K562 (cell line): ENCODE measurements at regions not wholly inside any gene's neighbourhood (a gene's known extent, or its start where the extent isn't known, plus 50 kb on each side); places are given as distances from the start of the nearest gene placed in this dataset.

ENCODE experiments used
- ARHGAP35 ChIP-seq: fragments of 450-650 bp; IDR thresholded peaks from 2 replicates; pipeline ENCODE4 v1.6.1; 2018; ENCODE audit not compliant: partially characterized antibody
- CTCF ChIP-seq, 3 experiments: IDR thresholded peaks in 2 of 3; conservative IDR thresholded peaks in 1 of 3; 2 replicates each; pipeline ENCODE4 v1.5.1; 2011 to 2012; ENCODE audit warnings: low read length in 3 of 3, mild to moderate bottlenecking in 3 of 3, control low read depth in 2 of 3, improper control_type of control experiment in 1 of 3, inconsistent platforms in 1 of 3, low read depth in 1 of 3, mixed read lengths in 1 of 3, moderate library complexity in 1 of 3; ENCODE audit not compliant: insufficient read depth in 2 of 3
- FIP1L1 ChIP-seq: fragments of 200-400 bp; formaldehyde crosslinking; IDR thresholded peaks from 2 replicates; pipeline ENCODE4 v1.6.1; 2018; ENCODE audit warnings: mild to moderate bottlenecking, low read depth, low read length; ENCODE audit not compliant: poor library complexity, severe bottlenecking
- FOXJ3 ChIP-seq: sonication (generic); formaldehyde crosslinking; IDR thresholded peaks from 2 replicates; pipeline ENCODE4 v1.4.0; 2020; ENCODE audit warnings: mild to moderate bottlenecking, missing genetic modification reagents
- MTA3 ChIP-seq: fragments of 450-650 bp; formaldehyde crosslinking; IDR thresholded peaks from 2 replicates; pipeline ENCODE4 v1.6.1; 2017; ENCODE audit warnings: mild to moderate bottlenecking, borderline replicate concordance
- PPARD ChIP-seq: fragments of 250-450 bp; sonication (Bioruptor Pico); IDR thresholded peaks from 2 replicates; pipeline ENCODE4 v1.8.0; 2022; ENCODE audit warnings: inconsistent platforms, mild to moderate bottlenecking, moderate library complexity
- RAD21 ChIP-seq, 2 experiments: fragments of 250-450 bp in 1 of 2; fragments of 450-650 bp in 1 of 2; sonication (Bioruptor Pico) in 1 of 2; formaldehyde crosslinking in 1 of 2; IDR thresholded peaks in 1 of 2; conservative IDR thresholded peaks in 1 of 2; 2 replicates each; pipeline versions ENCODE4 v1.4.0 to v1.8.0; 2020 to 2022; ENCODE audit warnings: mild to moderate bottlenecking in 2 of 2, moderate library complexity in 1 of 2
- RFX5 ChIP-seq: IDR thresholded peaks from 2 replicates; pipeline ENCODE4 v1.6.1; 2011; ENCODE audit warnings: low read depth, mild to moderate bottlenecking, improper control_type of control experiment, low read length
- TAF7 ChIP-seq: fragments of 450-650 bp; IDR thresholded peaks from 2 replicates; pipeline ENCODE4 v1.6.1; 2016; ENCODE audit warnings: missing genetic modification characterization, missing compliant biosample characterization
- ZNF121 ChIP-seq: sonication (generic); formaldehyde crosslinking; conservative IDR thresholded peaks from 2 replicates; pipeline ENCODE4 v1.8.0; 2022; ENCODE audit warnings: missing genetic modification reagents
- ZNF239 ChIP-seq: fragments of 250-450 bp; sonication (Bioruptor Pico); IDR thresholded peaks from 2 replicates; pipeline ENCODE4 v1.4.0; 2020; ENCODE audit warnings: mild to moderate bottlenecking
- ZNF324 ChIP-seq: fragments of 250-450 bp; sonication (Bioruptor Pico); IDR thresholded peaks from 2 replicates; pipeline ENCODE4 v1.4.0; 2020; ENCODE audit warnings: mild to moderate bottlenecking

DNA sequence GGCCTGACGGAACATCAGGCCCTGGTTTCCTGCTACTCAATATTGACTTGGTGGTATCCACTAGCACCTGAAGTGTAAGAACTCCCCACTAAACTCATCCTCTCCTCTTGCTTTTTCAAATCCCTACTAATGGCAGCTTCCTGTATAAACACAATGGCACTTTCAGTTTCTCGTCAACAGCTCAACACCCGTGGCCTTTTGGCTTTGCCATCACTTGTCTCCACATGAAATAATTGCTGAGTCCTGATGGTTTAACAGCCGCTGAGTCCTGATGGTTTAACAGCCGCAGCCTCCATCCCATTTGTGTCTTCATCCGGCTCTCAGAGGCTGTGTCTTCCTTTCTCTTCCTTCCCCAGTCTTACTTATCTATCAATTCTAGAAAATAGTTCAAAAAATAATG lies 261.4 kb upstream of the PITRM1 start:
- no peak for TF ChIP-seq CTCF (IDR thresholded peaks at IDR 0.05 in 2 of 3, conservative IDR thresholded peaks at IDR 0.05 in 1 of 3; ENCODE audit: insufficient read depth in 2 of 3, low read depth in 1 of 3, low read length in 3 of 3)
- TF ChIP-seq ZNF121 (CRISPR knock-in tag): no peak
- no peak for TF ChIP-seq FIP1L1
- TF ChIP-seq MTA3: no peak
- TF ChIP-seq RAD21 (CRISPR knock-in tag; conservative IDR thresholded peaks at IDR 0.05 in 1 of 2, IDR thresholded peaks at IDR 0.05 in 1 of 2): no peak
- TF ChIP-seq FOXJ3 (CRISPR knock-in tag): no peak
- no peak for TF ChIP-seq TAF7
- no peak for TF ChIP-seq PPARD (CRISPR knock-in tag)
- no peak for TF ChIP-seq ZNF239 (CRISPR knock-in tag)
- TF ChIP-seq ARHGAP35: no peak
- no peak for TF ChIP-seq ZNF324 (CRISPR knock-in tag)
- no peak for TF ChIP-seq RFX5
